Stromal cell of bone marrow (primary cell): ENCODE measurements at regions not wholly inside any gene's neighbourhood (a gene's known extent, or its start where the extent isn't known, plus 50 kb on each side); places are given as distances from the start of the nearest gene placed in this dataset.
"Not testable (repeated sequence)": the region's sequence is repeated elsewhere in the genome, so short reads cannot be mapped to it uniquely, and the experiment has no call there.

Source experiments
- DNase-seq: peaks from one replicate; pipeline ENCODE4 v3.0.0-alpha.2; 2012; ENCODE audit warnings: low read depth

DNA sequence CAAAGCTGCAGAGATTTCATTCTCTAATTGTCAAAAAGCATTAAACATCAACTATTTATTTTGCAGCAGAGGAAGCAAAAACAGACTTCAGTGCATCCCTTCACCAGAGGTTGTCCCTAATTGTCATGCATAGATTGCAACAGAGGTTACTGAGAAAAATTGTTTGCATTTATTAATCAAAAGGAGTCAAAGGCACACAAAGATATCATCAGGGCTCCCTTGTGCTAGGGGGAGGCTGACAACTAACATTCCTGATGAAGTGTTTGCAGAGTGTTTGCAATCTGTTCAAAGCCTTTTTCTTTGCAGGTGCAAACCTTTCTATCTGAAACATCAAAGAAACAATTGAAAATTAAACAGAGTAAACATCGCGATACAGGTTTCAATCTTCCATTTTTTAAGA is 227.5 kb downstream of the TEX36 start:
- no peak for DNase-seq

DNA sequence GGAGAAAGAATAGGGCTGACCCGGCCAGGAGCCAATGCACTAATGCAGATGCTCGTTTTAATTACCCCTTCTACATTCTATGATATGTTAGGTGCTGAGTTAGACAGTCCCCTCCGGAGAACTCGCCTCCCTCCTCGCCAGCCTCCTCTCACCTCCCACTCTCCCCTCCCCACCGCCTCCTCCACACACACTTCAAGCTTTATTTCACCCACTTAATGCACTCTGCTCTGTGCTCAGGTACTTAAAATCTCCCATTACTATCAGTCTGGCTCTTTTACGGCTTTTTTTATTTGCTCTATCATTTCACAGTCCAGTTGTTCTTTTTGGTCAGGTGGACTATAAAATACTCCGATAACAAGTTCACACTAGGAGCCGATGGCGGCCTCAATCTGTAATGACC is 231.6 kb downstream of the TEX36 start:
- no peak for DNase-seq

DNA sequence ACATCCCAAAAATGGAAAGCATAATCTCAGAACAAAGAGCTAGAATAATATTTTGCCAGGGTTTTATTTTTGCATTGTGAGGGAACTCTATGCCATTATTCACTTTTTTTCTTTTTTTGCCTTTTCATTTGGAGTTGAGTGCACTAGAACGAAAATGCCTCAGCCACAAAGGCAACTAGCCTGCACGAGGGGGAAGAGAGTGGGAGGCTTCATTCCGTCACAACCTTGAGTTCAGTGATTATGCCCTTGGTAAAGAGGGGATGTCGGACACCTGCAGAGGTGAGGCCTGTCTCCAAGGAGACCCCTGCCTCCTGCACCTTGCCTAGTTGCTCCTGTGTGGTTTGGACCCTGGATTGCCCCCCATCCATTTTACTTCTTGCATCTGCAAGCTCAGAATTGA is 232.7 kb downstream of the TEX36 start:
- DNase-seq = no peak

DNA sequence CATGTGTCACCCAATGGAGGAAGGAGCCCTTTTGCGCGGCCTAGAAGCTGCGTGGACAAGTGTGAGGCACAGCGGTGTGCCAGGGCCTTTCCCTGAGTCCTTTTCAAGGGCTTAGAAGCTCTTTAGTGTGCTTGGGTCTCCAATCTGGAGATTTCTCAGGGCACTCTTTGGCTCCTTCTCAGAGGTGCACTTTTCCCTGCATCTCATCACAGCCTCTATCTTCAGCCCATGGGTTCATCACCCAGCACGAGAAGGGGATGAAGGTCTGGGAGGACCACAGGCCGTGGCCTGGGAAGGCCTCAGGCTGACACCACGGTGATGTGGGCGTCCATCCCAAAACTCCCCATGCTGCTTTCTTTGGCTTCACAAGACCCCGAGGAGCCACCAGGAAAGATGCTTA is 233.4 kb downstream of the TEX36 start:
- DNase-seq = no peak

DNA sequence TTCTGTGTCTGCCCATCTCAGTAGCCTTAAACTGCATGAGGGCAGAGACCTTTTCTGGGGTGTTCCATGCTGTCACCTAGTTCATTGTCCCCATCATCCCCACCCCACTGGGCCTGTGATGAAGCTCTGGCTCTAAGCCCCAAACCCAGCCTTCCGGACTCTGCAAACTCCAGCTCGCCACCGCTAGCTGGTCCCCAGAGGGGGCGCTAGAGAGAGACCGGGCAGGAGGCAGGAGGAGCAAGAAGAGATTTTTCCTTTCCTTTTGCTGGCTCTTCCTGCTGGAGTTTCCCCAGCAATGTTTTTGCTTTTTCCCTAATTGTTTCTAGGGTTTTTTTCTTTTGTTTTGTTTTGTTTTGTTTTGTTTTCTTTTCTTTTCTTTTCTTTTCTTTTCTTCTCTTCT is 234.4 kb downstream of the TEX36 start:
- no peak for DNase-seq

DNA sequence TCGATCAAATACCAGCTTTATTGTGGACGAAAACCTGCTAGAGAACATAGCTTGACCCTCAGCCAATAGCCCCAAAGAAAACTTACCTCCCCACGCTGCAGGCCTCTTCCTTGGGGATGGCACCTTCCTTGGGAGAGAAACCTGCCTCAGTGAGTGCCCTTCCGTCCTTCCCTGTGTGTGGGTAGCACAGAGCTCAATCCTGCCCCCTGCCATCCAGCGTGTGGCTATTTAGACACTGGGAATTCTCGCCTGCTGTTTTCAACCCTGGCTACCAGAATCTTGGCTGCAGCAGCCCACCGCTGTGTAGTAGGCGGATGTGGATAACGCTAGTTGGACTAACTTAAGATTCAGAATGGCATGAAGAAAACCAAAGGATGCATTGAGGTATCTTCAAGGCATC is 238.2 kb downstream of the TEX36 start:
- DNase-seq = no peak

DNA sequence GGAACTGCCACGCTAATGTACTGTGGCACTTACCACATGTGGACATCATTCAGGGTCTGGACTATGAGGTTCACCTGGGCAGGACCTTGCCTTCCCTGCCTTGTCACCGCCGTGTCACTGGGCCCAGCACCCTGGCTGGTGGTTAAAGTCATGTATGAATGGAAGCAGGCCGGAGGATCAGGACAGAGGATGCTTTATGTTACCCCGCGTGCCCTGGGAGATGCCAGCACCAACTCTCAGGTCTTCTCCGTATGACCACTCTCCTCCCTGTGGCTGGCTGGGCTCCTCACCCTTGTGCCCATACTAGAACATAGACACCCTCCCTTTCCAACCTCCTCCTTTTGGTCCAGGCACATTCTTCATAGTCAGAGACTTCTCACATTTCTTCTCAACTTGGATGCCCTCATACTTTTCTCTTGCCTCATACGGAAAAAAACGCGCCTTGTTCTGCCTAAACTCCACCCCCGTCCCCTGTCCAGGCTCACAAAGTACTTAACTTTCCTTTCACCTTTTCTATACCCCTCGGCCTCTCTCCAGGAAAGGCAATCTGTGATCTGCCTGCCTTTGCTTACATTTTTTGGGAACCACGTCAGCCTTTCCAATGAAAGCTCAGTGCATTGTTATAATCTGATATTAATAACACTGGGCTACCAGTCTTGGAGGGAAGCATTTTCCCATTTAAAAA is 240.0 kb downstream of the TEX36 start:
- DNase-seq = no peak

DNA sequence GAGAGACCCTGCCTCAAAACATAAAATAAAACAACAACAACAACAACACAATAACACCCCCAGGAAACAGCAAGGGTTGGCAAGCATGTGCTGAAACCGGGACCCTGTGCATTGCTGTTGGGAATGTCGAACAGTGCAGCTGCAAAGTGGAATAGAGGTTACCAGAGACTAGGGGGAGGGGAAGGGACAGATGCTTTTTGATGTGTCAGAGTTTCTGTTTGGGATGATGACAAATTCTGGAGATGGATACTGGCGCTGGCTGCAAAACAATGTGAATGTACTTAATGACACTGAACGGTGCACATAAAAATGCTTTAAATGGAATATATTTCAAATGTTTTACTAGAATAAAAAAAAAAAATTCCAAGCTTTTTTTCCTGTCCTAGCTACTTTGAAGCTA is 241.8 kb downstream of the TEX36 start:
- no peak for DNase-seq

DNA sequence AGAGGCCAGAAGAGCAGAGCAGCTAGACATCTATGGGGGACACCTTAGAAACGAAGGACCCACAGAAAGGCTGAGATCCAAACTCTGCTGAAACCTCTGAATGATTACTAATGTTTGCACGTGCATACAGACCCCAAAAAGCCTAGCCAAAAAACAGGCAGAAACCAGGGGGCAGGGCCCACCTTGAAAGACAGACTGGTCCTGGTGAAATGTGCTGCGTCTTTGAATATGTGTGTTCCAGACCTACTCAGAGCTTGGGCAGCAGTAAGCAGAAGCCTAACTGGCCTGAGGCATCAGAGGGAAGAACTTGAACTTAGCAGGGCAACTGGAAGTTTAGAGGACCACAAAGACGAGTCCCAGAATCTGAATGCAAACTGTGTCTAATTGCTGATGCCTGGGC is 251.8 kb downstream of the TEX36 start:
- DNase-seq = no peak

DNA sequence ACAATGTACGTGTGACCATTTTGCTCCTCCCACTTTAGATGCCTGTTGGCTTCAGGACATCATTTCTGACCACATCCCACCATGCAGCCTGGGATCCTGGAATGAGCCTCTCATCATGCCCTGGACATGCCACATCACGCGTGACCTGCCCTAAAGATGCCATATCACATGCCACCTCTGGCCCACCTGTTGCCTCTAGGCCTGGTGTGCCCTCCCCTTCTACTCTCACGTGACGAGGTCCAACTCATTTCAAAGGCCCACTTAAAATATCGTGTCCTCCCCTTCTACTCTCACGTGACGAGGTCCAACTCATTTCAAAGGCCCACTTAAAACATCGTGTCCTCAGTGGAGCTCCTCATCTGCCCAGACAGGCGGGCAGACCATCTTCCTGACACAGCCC is 254.9 kb downstream of the TEX36 start:
- DNase-seq = no peak

DNA sequence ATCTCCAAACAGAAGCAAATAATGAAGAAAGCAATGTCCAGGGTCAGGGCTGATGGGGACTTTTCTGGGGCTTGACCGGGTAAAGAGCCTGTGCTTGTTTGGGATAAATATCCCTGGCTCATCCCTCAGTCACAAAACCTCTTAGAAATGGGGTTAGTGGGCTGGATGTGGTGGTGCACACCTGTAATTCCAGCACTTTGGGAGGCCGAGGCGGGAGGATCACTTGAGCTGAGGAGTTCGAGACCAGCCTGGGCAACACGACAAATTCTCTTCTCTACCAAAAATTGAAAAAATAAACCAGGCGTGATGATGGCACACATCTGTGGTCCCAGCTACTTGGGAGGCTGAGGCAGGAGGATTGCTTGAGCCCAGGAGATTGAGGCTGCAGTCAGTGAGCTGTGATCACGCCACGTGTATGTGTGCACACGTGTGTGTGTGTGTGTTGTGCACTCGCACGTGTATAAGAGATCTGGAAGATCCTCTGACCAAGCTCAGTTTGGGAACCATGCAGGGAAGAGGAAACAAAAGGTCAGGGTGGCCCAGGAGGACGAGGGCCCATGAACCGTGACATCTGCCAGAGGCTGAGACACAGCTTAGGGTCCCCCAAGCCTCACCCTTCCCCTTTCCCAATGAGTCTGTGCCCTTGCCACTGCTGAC is 258.6 kb downstream of the TEX36 start:
- DNase-seq = no peak

DNA sequence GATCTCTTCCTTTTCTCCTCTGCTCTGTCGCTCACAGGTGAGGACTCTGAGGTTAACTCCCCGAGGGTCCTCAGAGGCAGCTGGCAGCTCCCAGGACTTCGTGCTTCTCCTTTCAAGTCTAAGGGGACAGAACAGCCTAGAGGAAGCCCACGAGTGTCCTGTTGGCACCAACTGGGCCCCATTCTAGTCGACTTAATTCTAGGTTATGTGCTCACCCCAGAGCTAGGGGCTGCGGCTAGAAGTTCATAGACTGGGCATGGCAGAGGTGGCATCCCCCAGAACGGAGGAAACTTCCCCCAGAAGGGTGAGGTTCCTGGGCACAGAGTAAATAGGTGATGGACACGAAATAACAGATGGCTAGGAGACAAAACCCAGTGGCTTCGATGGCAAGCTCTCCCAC is 259.4 kb downstream of the TEX36 start:
- DNase-seq = no peak

DNA sequence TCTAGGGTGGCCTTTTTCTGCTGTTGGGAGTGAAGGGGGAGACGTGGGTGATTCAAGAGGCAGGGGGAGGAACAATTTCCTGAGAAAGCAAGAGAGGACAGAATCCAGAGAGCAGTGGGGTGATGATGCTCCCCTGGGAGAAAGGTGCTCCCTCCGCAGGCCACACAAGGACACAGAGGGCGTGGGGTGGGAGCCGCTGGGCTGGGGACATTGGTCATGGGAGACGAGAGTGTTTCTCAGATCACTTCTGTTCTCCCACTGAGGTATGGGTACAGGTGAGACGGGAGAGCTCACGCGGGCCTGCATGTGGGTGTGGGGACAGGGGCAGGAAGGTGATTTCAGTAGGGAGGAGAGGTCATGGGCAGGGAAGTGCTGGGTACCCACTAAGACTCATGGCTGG is 259.5 kb upstream of the CTBP2 start:
- DNase-seq = no peak

DNA sequence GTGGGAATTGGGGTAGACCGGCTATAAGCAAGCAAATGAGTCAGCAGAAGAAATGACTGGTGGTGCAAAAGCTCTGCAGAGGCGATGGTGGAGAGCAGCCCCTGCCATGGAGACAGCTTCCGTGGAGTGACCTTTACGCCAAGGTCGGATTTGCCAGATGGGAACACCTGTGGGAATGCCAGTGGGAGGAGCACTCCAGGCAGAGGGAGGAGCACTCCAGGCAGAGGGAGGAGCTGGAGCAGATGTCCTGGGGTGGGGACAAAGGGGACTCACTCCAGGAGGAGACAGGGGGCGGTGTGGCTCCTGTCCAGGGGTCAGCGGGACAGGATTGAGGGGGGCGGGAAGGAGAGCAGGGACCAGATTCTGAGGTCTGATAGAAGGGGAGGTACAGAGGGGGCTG is 258.8 kb upstream of the CTBP2 start:
- no peak for DNase-seq

DNA sequence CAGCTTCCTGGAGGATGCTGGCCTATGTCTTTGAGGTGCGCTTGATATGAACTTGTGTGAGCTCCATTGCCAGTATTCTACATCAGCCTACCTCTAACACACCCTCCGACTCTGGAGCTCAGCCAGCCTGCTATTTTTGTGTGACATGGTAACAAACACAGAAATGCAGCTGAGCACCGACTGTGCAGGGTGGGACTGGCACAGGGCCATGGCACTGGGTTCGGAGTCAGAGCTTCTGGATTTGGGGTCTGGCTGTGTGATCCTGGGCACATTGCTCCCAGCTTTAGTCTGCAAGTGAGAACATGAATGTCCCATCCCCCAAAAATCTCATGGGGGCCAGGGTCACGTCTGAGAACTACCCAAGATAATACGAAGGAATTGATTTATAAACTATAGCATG is 257.2 kb upstream of the CTBP2 start:
- no peak for DNase-seq

DNA sequence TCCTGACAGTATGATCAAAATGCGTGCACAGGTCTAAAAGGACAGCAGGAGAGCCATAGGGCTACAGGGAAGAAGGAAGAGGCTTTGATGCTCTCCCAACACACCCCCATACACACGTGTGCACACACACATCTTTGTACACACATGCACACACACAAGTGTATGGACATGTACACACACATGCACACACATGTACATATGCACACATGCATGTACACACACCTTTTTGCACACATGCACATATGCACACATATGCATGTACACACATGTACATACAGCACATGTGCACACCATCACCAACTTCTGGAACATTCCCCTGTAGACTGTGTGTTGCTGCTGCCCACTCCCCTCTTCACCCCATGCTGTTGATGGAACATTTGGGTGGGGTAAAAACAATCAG is 255.6 kb upstream of the CTBP2 start:
- no peak for DNase-seq

DNA sequence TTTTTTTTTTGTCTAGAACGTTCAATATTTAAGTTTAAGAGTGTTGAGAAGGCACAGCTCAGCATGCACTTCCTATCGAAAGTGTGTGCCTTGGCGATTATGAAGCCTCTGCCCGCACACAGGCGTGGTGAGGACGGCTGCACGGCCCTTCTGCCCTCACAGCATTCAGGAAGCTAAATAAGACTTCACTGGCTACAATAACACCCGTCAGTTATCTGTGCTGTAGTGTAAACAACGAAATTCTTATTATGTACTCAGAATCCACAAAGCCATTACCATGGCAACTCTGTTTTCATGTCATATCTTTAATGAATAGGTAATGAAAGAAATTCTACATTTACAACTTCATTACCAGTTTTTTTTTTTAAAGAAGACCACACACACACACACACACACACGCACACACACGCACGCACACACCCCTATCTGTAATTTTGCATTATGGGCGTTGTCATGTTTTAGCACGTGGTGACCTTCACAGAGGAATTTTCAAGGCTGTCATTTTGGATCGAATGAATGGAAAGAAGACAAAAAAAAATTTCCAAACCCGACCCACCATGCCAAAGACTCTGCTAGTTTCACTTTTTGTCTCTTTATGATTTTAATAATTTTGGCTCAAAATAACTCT is 254.8 kb upstream of the CTBP2 start:
- DNase-seq = no peak

DNA sequence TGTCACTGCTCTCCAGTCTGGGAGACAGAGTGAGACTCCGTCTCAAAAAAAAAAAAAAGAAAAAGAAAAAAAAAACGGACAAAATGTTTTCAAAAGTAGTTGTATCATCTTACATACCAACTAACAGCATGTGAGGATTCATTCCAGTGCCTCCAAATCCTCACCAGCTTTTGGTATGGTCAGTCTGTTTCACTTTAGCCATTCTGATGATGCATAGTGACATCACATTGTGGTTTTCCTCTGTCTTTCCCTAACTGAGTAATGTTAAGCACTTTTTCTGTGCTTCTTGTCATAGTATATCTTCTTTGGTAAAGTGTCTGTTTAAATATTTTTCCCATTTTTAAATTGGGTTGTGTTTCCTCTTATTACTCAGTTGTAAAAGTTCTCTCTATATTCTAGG is 251.4 kb upstream of the CTBP2 start:
- peak; percentile 87 for DNase-seq

DNA sequence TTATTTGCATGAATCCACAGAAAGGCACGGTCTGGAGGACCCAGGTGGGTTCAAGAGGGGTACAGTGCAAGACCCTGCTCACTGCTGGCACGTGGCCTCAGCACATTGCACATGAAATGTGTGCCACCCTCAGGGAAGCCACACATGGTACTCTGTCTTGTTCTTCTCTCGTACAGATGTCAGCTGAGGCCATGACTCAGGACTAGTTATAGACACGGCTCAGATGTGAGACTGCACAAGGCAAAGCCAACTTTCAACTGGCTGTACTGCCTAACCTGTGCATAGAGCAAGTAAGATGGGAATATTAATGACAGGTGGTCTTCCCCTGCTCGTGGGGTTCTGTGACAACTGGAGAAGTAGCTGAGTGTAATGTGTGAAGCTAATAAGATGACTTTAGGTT is 249.4 kb upstream of the CTBP2 start:
- DNase-seq = no peak

DNA sequence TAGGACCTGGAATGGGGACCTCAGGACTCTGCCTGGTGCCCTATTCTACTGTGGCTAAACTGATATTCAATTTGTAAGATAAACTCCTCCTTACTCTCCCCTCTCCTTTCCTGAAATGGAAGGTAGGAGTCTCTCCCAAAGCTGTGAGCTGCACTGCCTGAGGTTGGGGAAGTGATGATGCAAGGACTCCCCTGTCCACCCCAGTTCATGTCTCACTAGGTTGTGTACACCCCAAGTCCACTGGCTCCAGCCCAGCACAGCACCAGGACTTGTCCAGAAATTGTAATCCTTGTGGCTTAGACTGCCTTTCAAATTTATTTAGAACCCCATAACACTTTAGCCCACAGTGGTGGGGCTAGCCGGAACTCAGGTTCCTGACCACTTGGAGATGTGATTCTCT is 247.2 kb upstream of the CTBP2 start:
- DNase-seq = no peak

DNA sequence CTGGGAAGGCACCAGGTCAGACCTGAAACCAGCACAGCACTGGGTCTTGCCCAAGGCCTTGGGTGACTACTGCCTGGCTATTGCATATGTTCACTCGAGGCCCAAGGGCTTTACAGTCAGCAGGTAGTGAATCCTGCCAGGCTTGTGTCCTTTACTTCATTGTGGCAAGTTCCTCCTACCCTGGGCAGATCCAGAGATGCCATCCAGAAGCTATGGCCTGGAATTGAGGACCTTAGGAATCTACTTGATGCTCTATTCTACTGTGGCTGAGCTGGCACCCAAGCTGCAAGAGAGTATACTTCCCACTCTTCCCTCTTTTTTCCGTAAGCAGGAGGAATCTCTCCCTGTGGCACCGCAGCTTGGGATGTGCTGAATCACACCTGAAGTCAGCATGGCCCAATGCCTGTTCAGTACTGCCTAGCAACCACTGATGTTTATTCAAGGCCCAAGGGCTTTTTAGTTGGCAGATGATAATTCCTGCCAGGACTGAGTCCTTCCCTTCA is 246.7 kb upstream of the CTBP2 start:
- peak; percentile 44 for DNase-seq

DNA sequence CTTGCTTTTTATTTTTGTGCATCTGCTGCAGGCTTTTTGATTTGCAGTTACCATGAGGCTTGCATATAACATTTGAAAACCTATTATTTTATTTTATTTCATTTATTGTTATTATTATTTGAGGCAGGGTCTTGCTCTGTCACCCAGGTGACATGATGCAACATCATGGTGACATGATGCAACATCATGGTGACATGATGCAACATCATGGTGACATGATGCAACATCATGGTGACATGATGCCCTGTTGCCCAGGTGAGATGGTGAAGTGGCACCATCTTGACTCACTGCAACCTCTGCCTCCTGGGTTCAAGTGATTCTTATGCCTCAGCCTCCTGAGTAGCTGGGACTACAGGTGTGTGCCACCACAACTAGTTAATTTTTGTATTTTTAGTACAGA is 244.5 kb upstream of the CTBP2 start:
- not testable (repeated sequence) for DNase-seq

DNA sequence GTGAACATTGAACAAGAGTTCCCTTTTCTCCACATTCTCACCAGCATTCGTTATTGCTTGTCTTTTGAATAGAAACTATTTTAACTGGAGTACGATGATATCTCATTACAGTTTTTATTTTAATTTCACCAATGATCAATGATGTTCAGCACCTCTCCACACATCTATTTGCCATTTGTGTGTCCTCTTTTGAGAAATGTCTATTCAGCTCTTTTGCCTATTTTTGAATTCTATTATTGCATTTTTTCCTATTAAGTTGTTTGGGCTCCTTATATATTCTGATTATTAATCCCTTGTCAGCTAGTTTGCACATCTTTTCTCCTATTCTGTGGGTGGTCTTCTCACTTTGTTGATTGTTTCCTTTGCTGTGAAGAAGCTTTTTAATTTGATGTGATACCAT is 241.1 kb upstream of the CTBP2 start:
- no peak for DNase-seq

DNA sequence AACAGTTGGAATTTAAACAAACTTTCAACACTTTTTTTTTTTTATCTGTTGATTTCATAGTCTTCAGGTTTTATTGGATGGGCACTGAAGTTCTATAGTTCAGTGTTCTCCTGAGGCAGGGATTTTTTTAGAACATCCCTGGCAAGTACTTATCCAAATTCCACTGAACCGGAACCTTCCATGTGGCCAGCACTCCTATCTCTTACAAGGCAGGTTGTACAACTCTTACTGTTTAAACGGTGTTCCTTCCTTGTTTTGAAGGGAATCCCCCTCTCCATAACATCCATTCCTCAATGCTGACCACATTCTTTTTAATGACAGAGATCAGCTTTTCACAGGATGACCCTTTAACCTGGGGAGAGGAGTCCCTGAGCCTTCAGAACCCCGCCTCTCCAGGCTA is 238.9 kb upstream of the CTBP2 start:
- no peak for DNase-seq
